ENCODE measurements at regions not wholly inside any gene's neighbourhood (a gene's known extent, or its start where the extent isn't known, plus 50 kb on each side); places are given as distances from the start of the nearest gene placed in this dataset.

DNA sequence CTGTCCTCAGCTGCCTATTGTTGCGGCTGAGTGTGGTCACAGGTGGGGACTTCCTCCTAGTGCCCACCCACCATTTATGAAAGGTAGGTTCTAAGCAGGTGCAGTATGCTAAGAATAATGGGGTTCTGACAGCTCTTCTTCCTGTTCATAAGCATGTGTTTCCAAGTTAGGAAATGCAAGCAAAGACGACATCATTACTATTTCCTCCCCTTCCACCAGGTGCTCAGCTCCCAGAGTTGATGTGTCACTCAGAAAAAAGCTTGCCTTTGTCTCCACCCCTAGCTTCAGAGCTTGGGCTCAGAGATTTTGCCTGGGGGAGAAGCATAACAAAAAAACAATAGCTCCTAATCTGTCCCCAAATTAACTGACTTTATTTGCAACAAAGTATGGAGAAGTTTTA is 1076.7 kb downstream of the NR2F1-AS1 start:
- Histone ChIP-seq H3K36me3 (ENCODE audit: control insufficient read depth in 1 of 2, insufficient read depth in 2 of 2, low read length in 2 of 2) (no peaks in the 10 kb centered on the region), H3K27me3 (ENCODE audit: low read depth, low read length) (no peaks in the 10 kb centered on the region), H3K4me3 (ENCODE audit: low read depth in 1 of 2, low read length in 2 of 2) (no peak overlapping the region), H3K9me3 (ENCODE audit: control insufficient read depth in 1 of 2, low read length in 2 of 2) (peaks cover 5 to 12% of the 10 kb centered on the region in 2 donors), H3K4me1 (ENCODE audit: control insufficient read depth in 1 of 2, insufficient read depth in 2 of 2, low read length in 2 of 2) (no peaks in the 10 kb centered on the region), H3K27ac (ENCODE audit: low read length) (no peak overlapping the region)

DNA sequence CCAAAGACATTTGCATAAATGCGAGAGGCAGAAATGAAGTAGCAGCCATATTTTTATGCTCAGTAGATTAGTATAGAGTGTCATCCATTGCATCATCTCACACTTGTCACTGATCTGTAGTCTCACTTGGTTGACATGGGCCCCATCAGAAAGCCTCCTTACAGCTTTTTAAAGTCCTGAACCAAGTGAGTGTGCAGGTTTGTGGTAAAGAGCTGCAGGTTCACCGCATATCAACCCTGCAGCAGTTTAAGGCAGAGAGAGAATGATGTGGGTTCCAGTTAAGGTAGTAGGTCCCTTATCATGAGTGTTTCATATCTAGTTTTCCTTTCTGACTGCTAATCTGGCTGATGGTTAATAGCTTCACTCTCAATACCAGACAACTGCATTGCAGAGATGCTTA is 1080.3 kb downstream of the NR2F1-AS1 start:
- no peaks in the 10 kb centered on the region for H3K4me1 ChIP-seq (ENCODE audit: control insufficient read depth in 1 of 2, insufficient read depth in 2 of 2, low read length in 2 of 2)
- no peaks in the 10 kb centered on the region for H3K9me3 ChIP-seq (ENCODE audit: control insufficient read depth in 1 of 2, low read length in 2 of 2)
- H3K4me3 ChIP-seq (ENCODE audit: low read depth in 1 of 2, low read length in 2 of 2) = no peak overlapping the region
- H3K36me3 ChIP-seq (ENCODE audit: control insufficient read depth in 1 of 2, insufficient read depth in 2 of 2, low read length in 2 of 2) = no peaks in the 10 kb centered on the region
- no peaks in the 10 kb centered on the region for H3K27me3 ChIP-seq (ENCODE audit: low read depth, low read length)
- no peak overlapping the region for H3K27ac ChIP-seq (ENCODE audit: low read length)

GRCh38 chr5:92496545-92496944 is 1084.5 kb downstream of the NR2F1-AS1 start:
- H3K9me3 ChIP-seq (ENCODE audit: control insufficient read depth in 1 of 2, low read length in 2 of 2) = no peaks in the 10 kb centered on the region
- H3K4me1 ChIP-seq (ENCODE audit: control insufficient read depth in 1 of 2, insufficient read depth in 2 of 2, low read length in 2 of 2) = no peaks in the 10 kb centered on the region
- no peaks in the 10 kb centered on the region for H3K27me3 ChIP-seq (ENCODE audit: low read depth, low read length)
- no peak overlapping the region for H3K4me3 ChIP-seq (ENCODE audit: low read depth in 1 of 2, low read length in 2 of 2)
- no peaks in the 10 kb centered on the region for H3K36me3 ChIP-seq (ENCODE audit: control insufficient read depth in 1 of 2, insufficient read depth in 2 of 2, low read length in 2 of 2)
- no peak overlapping the region for H3K27ac ChIP-seq (ENCODE audit: low read length)

DNA sequence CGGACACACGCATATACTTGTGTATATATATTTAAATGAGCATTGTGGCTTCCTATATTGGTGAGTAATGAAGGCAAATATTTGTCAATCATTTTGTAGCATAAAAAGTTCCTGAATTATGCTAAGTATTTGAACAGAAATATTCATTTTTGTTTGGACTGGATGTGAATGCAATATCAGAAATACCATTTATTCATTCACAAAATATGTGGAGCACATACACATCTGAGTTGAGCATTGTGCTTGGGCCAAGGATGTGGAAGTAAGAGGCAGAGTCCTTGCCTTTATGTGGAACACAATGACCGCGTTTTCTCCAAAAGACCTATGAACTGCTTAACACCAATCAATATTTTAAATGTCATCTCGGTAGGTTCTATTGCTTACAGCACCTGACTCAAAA is 1086.5 kb downstream of the NR2F1-AS1 start:
- Histone ChIP-seq H3K4me3 (ENCODE audit: low read depth in 1 of 2, low read length in 2 of 2) (no peak overlapping the region), H3K27ac (ENCODE audit: low read length) (no peak overlapping the region), H3K9me3 (ENCODE audit: control insufficient read depth in 1 of 2, low read length in 2 of 2) (no peaks in the 10 kb centered on the region), H3K36me3 (ENCODE audit: control insufficient read depth in 1 of 2, insufficient read depth in 2 of 2, low read length in 2 of 2) (no peaks in the 10 kb centered on the region), H3K4me1 (ENCODE audit: control insufficient read depth in 1 of 2, insufficient read depth in 2 of 2, low read length in 2 of 2) (no peaks in the 10 kb centered on the region), H3K27me3 (ENCODE audit: low read depth, low read length) (no peaks in the 10 kb centered on the region)

- H3K36me3 ChIP-seq (ENCODE audit: control insufficient read depth in 1 of 2, insufficient read depth in 2 of 2, low read length in 2 of 2) = no peaks in the 10 kb centered on the region
- no peaks in the 10 kb centered on the region for H3K4me1 ChIP-seq (ENCODE audit: control insufficient read depth in 1 of 2, insufficient read depth in 2 of 2, low read length in 2 of 2)
- H3K27me3 ChIP-seq (ENCODE audit: low read depth, low read length) = no peaks in the 10 kb centered on the region
- no peak overlapping the region for H3K27ac ChIP-seq (ENCODE audit: low read length)
- H3K4me3 ChIP-seq (ENCODE audit: low read depth in 1 of 2, low read length in 2 of 2) = no peak overlapping the region
- H3K9me3 ChIP-seq (ENCODE audit: control insufficient read depth in 1 of 2, low read length in 2 of 2) = no peaks in the 10 kb centered on the region
Observed at GRCh38 chr5:92492908-92493307, 1088.1 kb downstream of the NR2F1-AS1 start.

GRCh38 chr5:92484484-92484883 is 1096.5 kb downstream of the NR2F1-AS1 start:
- Histone ChIP-seq H3K9me3 (ENCODE audit: control insufficient read depth in 1 of 2, low read length in 2 of 2) (no peaks in the 10 kb centered on the region), H3K4me3 (ENCODE audit: low read depth in 1 of 2, low read length in 2 of 2) (no peak overlapping the region), H3K27me3 (ENCODE audit: low read depth, low read length) (no peaks in the 10 kb centered on the region), H3K27ac (ENCODE audit: low read length) (no peak overlapping the region), H3K4me1 (ENCODE audit: control insufficient read depth in 1 of 2, insufficient read depth in 2 of 2, low read length in 2 of 2) (no peaks in the 10 kb centered on the region), H3K36me3 (ENCODE audit: control insufficient read depth in 1 of 2, insufficient read depth in 2 of 2, low read length in 2 of 2) (no peaks in the 10 kb centered on the region)

DNA sequence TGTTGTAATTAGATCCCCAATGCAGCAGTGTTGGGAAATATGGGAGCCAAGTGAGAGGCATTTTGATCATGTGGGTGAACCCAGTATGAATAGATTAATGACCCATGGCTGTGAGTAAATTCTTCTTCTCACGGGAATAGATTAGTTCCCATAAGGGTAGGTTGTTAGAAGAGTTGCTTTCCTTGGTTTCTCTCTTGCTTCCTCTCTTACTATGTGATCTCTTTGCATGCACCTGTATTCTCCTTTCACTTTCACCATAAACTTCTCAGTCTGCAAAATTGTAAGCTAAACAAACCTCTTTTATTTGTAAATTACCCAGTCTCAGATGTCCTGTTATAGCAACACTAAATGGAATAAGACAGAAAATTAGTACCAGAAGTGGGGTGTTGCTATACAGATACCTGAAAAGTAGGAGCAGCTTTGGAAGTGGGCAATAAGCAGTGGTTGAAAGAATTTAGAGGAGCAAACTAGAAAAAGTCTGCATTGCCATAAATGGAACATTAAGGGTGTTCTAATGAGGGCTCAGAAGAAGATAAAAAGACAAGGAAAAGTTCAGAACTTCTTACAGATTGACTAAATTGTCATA is 1090.0 kb upstream of the ARRDC3 start:
- Histone ChIP-seq H3K36me3 (ENCODE audit: control insufficient read depth in 1 of 2, insufficient read depth in 2 of 2, low read length in 2 of 2) (no peaks in the 10 kb centered on the region), H3K27ac (ENCODE audit: low read length) (no peak overlapping the region), H3K27me3 (ENCODE audit: low read depth, low read length) (no peaks in the 10 kb centered on the region), H3K9me3 (ENCODE audit: control insufficient read depth in 1 of 2, low read length in 2 of 2) (peaks cover 0 to 12% of the 10 kb centered on the region in 2 donors), H3K4me3 (ENCODE audit: low read depth in 1 of 2, low read length in 2 of 2) (no peak overlapping the region), H3K4me1 (ENCODE audit: control insufficient read depth in 1 of 2, insufficient read depth in 2 of 2, low read length in 2 of 2) (no peaks in the 10 kb centered on the region)

- Histone ChIP-seq H3K9me3 (ENCODE audit: control insufficient read depth in 1 of 2, low read length in 2 of 2) (peaks cover 0 to 12% of the 10 kb centered on the region in 2 donors), H3K36me3 (ENCODE audit: control insufficient read depth in 1 of 2, insufficient read depth in 2 of 2, low read length in 2 of 2) (no peaks in the 10 kb centered on the region), H3K27me3 (ENCODE audit: low read depth, low read length) (no peaks in the 10 kb centered on the region), H3K27ac (ENCODE audit: low read length) (no peak overlapping the region), H3K4me1 (ENCODE audit: control insufficient read depth in 1 of 2, insufficient read depth in 2 of 2, low read length in 2 of 2) (no peaks in the 10 kb centered on the region), H3K4me3 (ENCODE audit: low read depth in 1 of 2, low read length in 2 of 2) (no peak overlapping the region)
Observed at GRCh38 chr5:92471861-92472260, 1088.7 kb upstream of the ARRDC3 start.

DNA sequence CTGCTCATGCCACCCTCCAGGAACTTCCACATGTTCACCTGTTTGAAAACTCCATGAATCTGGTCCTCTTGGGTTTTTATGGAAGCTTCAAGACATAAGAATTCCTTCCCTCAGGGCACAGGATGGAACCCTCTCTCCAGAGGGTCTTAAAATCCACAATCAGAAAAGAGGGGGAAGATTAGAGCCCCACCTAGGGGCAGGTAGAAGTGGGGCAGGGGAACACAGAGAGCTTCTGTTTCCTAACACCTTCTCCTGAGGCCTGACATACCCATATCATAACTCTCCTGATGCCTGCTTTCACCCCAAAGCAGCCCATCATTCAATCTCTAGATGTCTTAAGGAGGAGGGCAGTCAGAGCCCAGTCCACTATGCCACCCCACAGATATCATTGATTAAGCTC is 1087.7 kb upstream of the ARRDC3 start:
- H3K4me1 ChIP-seq (ENCODE audit: control insufficient read depth in 1 of 2, insufficient read depth in 2 of 2, low read length in 2 of 2) = no peaks in the 10 kb centered on the region
- H3K27me3 ChIP-seq (ENCODE audit: low read depth, low read length) = no peaks in the 10 kb centered on the region
- H3K27ac ChIP-seq (ENCODE audit: low read length) = no peak overlapping the region
- no peak overlapping the region for H3K4me3 ChIP-seq (ENCODE audit: low read depth in 1 of 2, low read length in 2 of 2)
- H3K9me3 ChIP-seq (ENCODE audit: control insufficient read depth in 1 of 2, low read length in 2 of 2) = peaks cover 0 to 12% of the 10 kb centered on the region in 2 donors
- no peaks in the 10 kb centered on the region for H3K36me3 ChIP-seq (ENCODE audit: control insufficient read depth in 1 of 2, insufficient read depth in 2 of 2, low read length in 2 of 2)

DNA sequence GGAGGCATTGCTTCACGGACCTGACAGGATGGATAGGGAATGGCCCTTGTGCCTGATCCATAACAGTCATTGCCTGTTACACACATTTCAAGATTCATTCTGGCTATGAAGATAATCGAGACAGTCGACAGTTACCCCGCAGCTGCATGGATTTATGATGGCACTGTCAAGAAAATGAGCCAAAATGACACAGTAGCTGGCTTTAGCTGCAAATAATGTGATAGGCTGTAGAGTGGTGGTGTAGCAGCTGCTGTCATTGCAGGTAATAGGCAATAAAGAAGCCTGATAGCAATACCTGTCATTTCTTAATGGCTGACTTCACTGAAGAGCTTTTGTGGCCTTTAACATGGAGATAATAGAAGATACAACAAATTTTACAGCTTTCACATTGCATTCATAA is 1085.2 kb upstream of the ARRDC3 start:
- no peaks in the 10 kb centered on the region for H3K4me1 ChIP-seq (ENCODE audit: control insufficient read depth in 1 of 2, insufficient read depth in 2 of 2, low read length in 2 of 2)
- no peak overlapping the region for H3K27ac ChIP-seq (ENCODE audit: low read length)
- H3K36me3 ChIP-seq (ENCODE audit: control insufficient read depth in 1 of 2, insufficient read depth in 2 of 2, low read length in 2 of 2) = no peaks in the 10 kb centered on the region
- H3K4me3 ChIP-seq (ENCODE audit: low read depth in 1 of 2, low read length in 2 of 2) = no peak overlapping the region
- H3K27me3 ChIP-seq (ENCODE audit: low read depth, low read length) = no peaks in the 10 kb centered on the region
- peaks cover 0 to 4% of the 10 kb centered on the region in 2 donors for H3K9me3 ChIP-seq (ENCODE audit: control insufficient read depth in 1 of 2, low read length in 2 of 2)

GRCh38 chr5:92467695-92468094 is 1084.6 kb upstream of the ARRDC3 start:
- no peaks in the 10 kb centered on the region for H3K36me3 ChIP-seq (ENCODE audit: control insufficient read depth in 1 of 2, insufficient read depth in 2 of 2, low read length in 2 of 2)
- no peaks in the 10 kb centered on the region for H3K9me3 ChIP-seq (ENCODE audit: control insufficient read depth in 1 of 2, low read length in 2 of 2)
- H3K4me3 ChIP-seq (ENCODE audit: low read depth in 1 of 2, low read length in 2 of 2) = no peak overlapping the region
- H3K27me3 ChIP-seq (ENCODE audit: low read depth, low read length) = no peaks in the 10 kb centered on the region
- no peak overlapping the region for H3K27ac ChIP-seq (ENCODE audit: low read length)
- H3K4me1 ChIP-seq (ENCODE audit: control insufficient read depth in 1 of 2, insufficient read depth in 2 of 2, low read length in 2 of 2) = no peaks in the 10 kb centered on the region

GRCh38 chr5:92460505-92460904 is 1077.4 kb upstream of the ARRDC3 start:
- Histone ChIP-seq H3K4me1 (ENCODE audit: control insufficient read depth in 1 of 2, insufficient read depth in 2 of 2, low read length in 2 of 2) (no peaks in the 10 kb centered on the region), H3K27ac (ENCODE audit: low read length) (no peak overlapping the region), H3K36me3 (ENCODE audit: control insufficient read depth in 1 of 2, insufficient read depth in 2 of 2, low read length in 2 of 2) (no peaks in the 10 kb centered on the region), H3K4me3 (ENCODE audit: low read depth in 1 of 2, low read length in 2 of 2) (no peak overlapping the region), H3K27me3 (ENCODE audit: low read depth, low read length) (no peaks in the 10 kb centered on the region), H3K9me3 (ENCODE audit: control insufficient read depth in 1 of 2, low read length in 2 of 2) (no peaks in the 10 kb centered on the region)
